SK-N-SH (cell line): ENCODE measurements at regions not wholly inside any gene's neighbourhood (a gene's known extent, or its start where the extent isn't known, plus 50 kb on each side); places are given as distances from the start of the nearest gene placed in this dataset.

Experiments
- CHD2 ChIP-seq: fragments of 150-350 bp; IDR thresholded peaks from 2 replicates; pipeline ENCODE4 v1.6.1; 2018; ENCODE audit warnings: low read length; ENCODE audit not compliant: partially characterized antibody
- EZH2phosphoT487 ChIP-seq: fragments of 200-600 bp; sonication (generic); IDR thresholded peaks from 2 replicates; pipeline ENCODE4 v1.6.1; 2017; ENCODE audit warnings: low read depth, mixed run types, mild to moderate bottlenecking, antibody characterized with exemption, moderate library complexity, borderline replicate concordance
- FOXM1 ChIP-seq: IDR thresholded peaks from 2 replicates; pipeline ENCODE4 v1.4.0; 2012; ENCODE audit warnings: low read depth, mild to moderate bottlenecking
- MXI1 ChIP-seq: IDR thresholded peaks from 2 replicates; pipeline ENCODE4 v1.6.1; 2012; ENCODE audit warnings: mild to moderate bottlenecking, low read depth, low read length, improper control_type of control experiment
- TAF1 ChIP-seq: IDR thresholded peaks from 2 replicates; pipeline ENCODE4 v1.6.1; 2012; ENCODE audit warnings: low read depth, mild to moderate bottlenecking, low read length, moderate library complexity, borderline replicate concordance
- TCF12 ChIP-seq: IDR thresholded peaks from 2 replicates; pipeline ENCODE4 v1.4.0; 2012
- USF1 ChIP-seq: IDR thresholded peaks from 2 replicates; pipeline ENCODE4 v1.4.0; 2012; ENCODE audit warnings: low read depth, borderline replicate concordance
- TF ChIP-seq, protein P1 (sequence below): fragments of 200-600 bp; sonication (generic); IDR thresholded peaks from 2 replicates; pipeline ENCODE4 v1.6.1; 2017; ENCODE audit warnings: antibody characterized with exemption, mild to moderate bottlenecking, moderate library complexity

DNA sequence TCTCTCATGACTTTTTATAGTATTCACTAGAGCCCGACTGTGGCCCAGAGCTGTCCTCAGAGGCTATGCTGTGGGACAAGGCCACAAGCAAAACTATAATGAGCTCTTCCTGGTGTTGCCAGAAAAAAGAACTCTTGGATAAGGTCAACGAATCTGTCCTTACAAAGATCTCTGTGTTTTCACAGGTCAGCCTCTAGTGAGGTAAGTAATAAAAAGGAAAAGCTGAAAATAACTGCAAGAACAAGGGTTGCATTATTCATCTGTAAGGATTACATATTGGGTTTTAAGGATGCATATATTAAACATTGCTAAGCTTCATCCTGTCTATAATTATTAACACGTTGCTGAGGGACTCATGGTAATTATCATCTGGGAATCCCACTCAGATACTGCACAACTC lies 62.8 kb upstream of the ATL2 start:
- TF ChIP-seq TCF12 (no peak), MXI1 (no peak), CHD2 (no peak), USF1 (no peak), FOXM1 (no peak), EZH2phosphoT487 (no peak), TAF1 (no peak)
- TF ChIP-seq, protein P1, sequence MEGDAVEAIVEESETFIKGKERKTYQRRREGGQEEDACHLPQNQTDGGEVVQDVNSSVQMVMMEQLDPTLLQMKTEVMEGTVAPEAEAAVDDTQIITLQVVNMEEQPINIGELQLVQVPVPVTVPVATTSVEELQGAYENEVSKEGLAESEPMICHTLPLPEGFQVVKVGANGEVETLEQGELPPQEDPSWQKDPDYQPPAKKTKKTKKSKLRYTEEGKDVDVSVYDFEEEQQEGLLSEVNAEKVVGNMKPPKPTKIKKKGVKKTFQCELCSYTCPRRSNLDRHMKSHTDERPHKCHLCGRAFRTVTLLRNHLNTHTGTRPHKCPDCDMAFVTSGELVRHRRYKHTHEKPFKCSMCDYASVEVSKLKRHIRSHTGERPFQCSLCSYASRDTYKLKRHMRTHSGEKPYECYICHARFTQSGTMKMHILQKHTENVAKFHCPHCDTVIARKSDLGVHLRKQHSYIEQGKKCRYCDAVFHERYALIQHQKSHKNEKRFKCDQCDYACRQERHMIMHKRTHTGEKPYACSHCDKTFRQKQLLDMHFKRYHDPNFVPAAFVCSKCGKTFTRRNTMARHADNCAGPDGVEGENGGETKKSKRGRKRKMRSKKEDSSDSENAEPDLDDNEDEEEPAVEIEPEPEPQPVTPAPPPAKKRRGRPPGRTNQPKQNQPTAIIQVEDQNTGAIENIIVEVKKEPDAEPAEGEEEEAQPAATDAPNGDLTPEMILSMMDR = no peak
